Astrocyte (in vitro differentiated cells and primary cell): ENCODE measurements at regions not wholly inside any gene's neighbourhood (a gene's known extent, or its start where the extent isn't known, plus 50 kb on each side); places are given as distances from the start of the nearest gene placed in this dataset.

Source experiments
- CTCF ChIP-seq: IDR thresholded peaks from 2 replicates; pipeline ENCODE4 v1.5.1; 2011; ENCODE audit warnings: low read depth, mild to moderate bottlenecking, inconsistent platforms, low read length, moderate library complexity; ENCODE audit not compliant: insufficient read depth
- EZH2 ChIP-seq: IDR thresholded peaks from 2 replicates; pipeline ENCODE4 v1.6.1; 2012; ENCODE audit warnings: mild to moderate bottlenecking, low read length, inconsistent platforms; ENCODE audit not compliant: insufficient read depth

- TF ChIP-seq CTCF = no peak
- no peak for TF ChIP-seq EZH2
These were observed 364.6 kb upstream of the LRRC7 start for GRCh38 chr1:69203166-69203565.
